ENCODE measurements at regions not wholly inside any gene's neighbourhood (a gene's known extent, or its start where the extent isn't known, plus 50 kb on each side); places are given as distances from the start of the nearest gene placed in this dataset.

DNA sequence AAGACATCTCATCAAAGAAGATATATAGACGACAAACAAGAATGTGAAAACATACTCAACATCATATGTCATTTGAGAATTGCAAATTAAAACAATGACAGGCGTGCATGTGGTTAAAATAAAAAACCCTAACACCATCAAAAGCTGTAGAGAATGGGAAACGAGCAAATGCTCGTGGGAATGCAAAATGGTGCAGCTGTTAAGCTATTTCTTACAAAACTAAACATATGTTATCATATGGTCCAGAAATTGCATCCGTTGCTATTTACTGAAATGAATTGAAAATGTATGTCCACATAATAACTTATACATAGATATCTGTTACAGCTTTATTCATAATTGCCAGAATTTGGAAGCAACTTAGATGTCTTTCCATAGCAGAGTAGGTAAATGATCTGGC lies 574.4 kb downstream of the TNS3 start:
- WGBS, 2 donors = 69 to 71% methylated on average over 5 of the region's 5 CpGs
- TF ChIP-seq POLR2A (IDR thresholded peaks at IDR 0.05) = no peak
- TF ChIP-seq, protein P1, sequence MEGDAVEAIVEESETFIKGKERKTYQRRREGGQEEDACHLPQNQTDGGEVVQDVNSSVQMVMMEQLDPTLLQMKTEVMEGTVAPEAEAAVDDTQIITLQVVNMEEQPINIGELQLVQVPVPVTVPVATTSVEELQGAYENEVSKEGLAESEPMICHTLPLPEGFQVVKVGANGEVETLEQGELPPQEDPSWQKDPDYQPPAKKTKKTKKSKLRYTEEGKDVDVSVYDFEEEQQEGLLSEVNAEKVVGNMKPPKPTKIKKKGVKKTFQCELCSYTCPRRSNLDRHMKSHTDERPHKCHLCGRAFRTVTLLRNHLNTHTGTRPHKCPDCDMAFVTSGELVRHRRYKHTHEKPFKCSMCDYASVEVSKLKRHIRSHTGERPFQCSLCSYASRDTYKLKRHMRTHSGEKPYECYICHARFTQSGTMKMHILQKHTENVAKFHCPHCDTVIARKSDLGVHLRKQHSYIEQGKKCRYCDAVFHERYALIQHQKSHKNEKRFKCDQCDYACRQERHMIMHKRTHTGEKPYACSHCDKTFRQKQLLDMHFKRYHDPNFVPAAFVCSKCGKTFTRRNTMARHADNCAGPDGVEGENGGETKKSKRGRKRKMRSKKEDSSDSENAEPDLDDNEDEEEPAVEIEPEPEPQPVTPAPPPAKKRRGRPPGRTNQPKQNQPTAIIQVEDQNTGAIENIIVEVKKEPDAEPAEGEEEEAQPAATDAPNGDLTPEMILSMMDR (IDR thresholded peaks at IDR 0.05) = no peak
- intact Hi-C loops (cut with DNase I) = no loop called here
- no peak overlapping the region for H3K4me3 ChIP-seq
- H3K27ac ChIP-seq = no peak overlapping the region
- ATAC-seq (no peak), DNase-seq (no peak)
- H3K9me3 ChIP-seq = no peaks in the 10 kb centered on the region
- H3K36me3 ChIP-seq (replicated peaks in 1 of 2; ENCODE audit: insufficient read depth in 1 of 2, low read depth in 2 of 2) = no peaks in the 10 kb centered on the region
- H3K27me3 ChIP-seq = no peaks in the 10 kb centered on the region
- no peaks in the 10 kb centered on the region for H3K4me1 ChIP-seq

DNA sequence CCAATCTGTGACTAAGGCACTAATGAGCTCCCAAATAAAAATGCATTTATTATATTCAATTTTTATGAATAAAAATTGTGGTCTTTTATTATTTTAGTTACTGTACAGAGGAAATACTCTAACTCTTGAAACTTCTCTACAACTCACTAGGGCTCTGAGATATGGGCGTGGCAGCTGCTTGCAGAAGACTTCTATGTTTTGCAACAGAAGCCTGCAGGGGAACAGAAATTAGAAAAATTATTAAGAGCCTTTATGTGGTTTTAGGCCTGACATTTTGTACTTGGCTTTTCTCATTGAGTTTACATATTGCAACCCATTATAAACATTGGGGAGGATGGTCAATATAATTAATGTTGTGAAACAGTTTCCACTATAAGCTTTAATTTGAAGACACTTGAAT lies 581.4 kb downstream of the TNS3 start:
- 86 to 87% methylated on average over 1 of the region's 1 CpG for WGBS, 2 donors
- no peaks in the 10 kb centered on the region for H3K4me1 ChIP-seq
- ATAC-seq = no peak
- intact Hi-C loops (cut with DNase I) = no loop called here
- no peak overlapping the region for H3K4me3 ChIP-seq
- no peak for DNase-seq
- H3K27ac ChIP-seq = no peak overlapping the region
- H3K27me3 ChIP-seq = no peaks in the 10 kb centered on the region
- no peaks in the 10 kb centered on the region for H3K9me3 ChIP-seq
- no peaks in the 10 kb centered on the region for H3K36me3 ChIP-seq (replicated peaks in 1 of 2; ENCODE audit: insufficient read depth in 1 of 2, low read depth in 2 of 2)
- TF ChIP-seq, protein P1 (IDR thresholded peaks at IDR 0.05) = no peak

DNA sequence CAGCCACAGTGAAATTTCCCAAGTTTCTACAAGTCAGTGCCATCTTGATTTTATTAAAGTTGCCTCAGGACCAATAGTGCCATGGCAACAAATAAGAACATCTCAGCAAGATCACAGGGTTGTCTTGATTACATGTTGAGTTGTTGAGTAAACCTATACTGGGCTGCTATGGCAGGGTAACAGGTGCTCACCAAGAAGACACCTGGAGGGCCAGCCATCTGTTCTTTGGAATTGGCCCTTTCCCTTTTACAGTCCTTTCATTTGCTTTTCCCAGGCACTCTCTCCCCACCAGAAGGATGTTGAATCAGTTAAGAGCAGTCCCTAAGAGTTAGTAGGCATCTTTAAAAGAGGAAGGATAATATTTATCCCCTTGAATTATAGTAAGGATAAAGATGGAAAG lies 582.0 kb downstream of the TNS3 start:
- no peaks in the 10 kb centered on the region for H3K36me3 ChIP-seq (replicated peaks in 1 of 2; ENCODE audit: insufficient read depth in 1 of 2, low read depth in 2 of 2)
- no peaks in the 10 kb centered on the region for H3K4me1 ChIP-seq
- no peaks in the 10 kb centered on the region for H3K9me3 ChIP-seq
- no peaks in the 10 kb centered on the region for H3K27me3 ChIP-seq
- no peak overlapping the region for H3K4me3 ChIP-seq
- DNase-seq (no peak), ATAC-seq (no peak)
- intact Hi-C loops (cut with DNase I) = no loop called here
- no peak overlapping the region for H3K27ac ChIP-seq
- TF ChIP-seq, protein P1 (IDR thresholded peaks at IDR 0.05) = no peak
- TF ChIP-seq POLR2A (IDR thresholded peaks at IDR 0.05) = no peak

DNA sequence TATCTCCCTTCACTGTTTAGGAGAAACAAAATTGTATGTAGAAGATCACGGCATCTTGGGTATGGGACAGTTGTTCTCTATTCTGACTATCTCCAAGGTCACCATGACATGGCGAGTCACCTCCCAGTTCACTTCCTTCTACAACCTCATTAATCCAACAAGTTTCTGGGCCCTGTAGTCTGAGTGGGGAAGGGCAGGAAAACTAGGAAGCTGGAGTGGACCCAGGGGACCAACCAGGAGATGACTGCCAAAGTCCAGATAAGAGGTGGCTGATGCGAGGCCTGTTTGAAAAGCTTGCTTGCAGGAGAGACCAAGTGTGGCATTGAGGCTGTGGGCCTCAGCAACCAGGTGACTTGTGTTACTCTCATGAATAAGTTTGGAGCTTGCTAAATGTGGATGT lies 584.9 kb downstream of the TNS3 start:
- intact Hi-C loops (cut with DNase I) = no loop called here
- WGBS, 2 donors = 82 to 83% methylated on average over 3 of the region's 3 CpGs
- Histone ChIP-seq H3K36me3 (replicated peaks in 1 of 2; ENCODE audit: insufficient read depth in 1 of 2, low read depth in 2 of 2) (no peaks in the 10 kb centered on the region), H3K27me3 (no peaks in the 10 kb centered on the region), H3K27ac (no peak overlapping the region), H3K4me1 (no peaks in the 10 kb centered on the region), H3K9me3 (no peaks in the 10 kb centered on the region), H3K4me3 (no peak overlapping the region)
- ATAC-seq (no peak), DNase-seq (no peak)
- TF ChIP-seq, protein P1 (IDR thresholded peaks at IDR 0.05) = no peak
- no peak for TF ChIP-seq POLR2A (IDR thresholded peaks at IDR 0.05)

DNA sequence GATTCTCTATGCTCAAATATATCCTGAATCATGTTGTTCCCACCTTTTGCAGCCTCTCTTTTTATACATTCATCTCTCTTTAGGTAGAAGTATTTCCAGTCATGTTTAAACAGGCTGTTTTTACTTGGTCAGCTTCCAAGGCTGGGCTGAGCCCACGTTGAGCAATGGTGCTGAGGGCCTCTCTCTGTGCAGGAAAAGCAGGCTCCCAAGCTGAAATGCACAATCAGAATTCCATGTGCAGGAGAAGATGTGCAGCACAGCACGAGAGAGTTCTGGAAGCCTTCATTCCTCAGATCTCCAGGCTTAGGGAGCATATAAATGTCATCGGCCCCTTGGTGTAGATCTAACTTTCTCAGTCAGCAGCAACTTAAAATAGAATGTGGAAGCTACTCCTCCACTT lies 588.5 kb downstream of the TNS3 start:
- no peak for ATAC-seq
- DNase-seq = no peak
- H3K27ac ChIP-seq = no peak overlapping the region
- TF ChIP-seq POLR2A (IDR thresholded peaks at IDR 0.05) = no peak
- TF ChIP-seq, protein P1 (IDR thresholded peaks at IDR 0.05) = no peak
- WGBS, 2 donors = 50 to 58% methylated on average over 3 of the region's 3 CpGs
- H3K36me3 ChIP-seq (replicated peaks in 1 of 2; ENCODE audit: insufficient read depth in 1 of 2, low read depth in 2 of 2) = no peaks in the 10 kb centered on the region
- intact Hi-C loops (cut with DNase I) = no loop called here
- no peaks in the 10 kb centered on the region for H3K9me3 ChIP-seq
- H3K27me3 ChIP-seq = no peaks in the 10 kb centered on the region
- H3K4me1 ChIP-seq = no peaks in the 10 kb centered on the region
- no peak overlapping the region for H3K4me3 ChIP-seq
